ENCODE measurements at regions not wholly inside any gene's neighbourhood (a gene's known extent, or its start where the extent isn't known, plus 50 kb on each side); places are given as distances from the start of the nearest gene placed in this dataset.
"Not testable (repeated sequence)": the region's sequence is repeated elsewhere in the genome, so short reads cannot be mapped to it uniquely, and the experiment has no call there.

DNA sequence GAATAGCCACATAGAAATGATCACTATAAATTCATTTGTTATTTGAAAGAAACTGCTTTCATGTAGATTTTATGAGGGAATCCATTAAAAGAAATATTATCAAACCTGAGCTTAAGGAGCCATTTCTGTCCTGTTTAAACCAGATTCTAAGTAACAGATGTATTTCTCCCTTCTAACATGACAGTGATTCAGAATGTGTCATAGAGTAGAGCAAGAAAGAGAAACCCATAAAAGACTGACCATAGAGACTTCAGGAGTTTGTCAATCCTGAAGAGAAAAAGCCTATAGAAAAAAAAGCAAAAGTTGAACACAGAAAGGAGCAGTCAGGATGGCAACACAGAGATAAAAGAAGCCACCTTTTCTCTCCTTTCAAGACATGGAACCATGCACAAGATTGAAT is 390.6 kb downstream of the PRIM2 start:
- not testable (repeated sequence) for FAIRE-seq

DNA sequence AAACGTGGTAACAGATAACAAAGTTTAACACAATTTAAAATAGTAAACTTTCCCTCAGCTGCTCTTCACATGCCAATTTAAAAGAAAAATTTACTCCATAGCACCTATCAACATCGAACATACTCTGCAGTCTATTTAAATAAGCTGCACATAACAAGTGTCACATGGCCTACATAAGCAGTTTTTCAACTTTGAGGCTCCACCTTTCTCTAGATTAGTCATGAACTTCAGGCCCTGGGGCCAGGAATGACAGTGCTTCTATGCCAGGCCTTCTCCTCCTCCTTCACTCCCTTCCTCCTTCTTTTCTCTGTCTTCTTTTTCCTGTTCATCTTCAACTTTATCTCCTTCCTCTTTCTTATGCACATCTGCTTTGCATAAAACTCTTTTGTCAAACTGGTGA is 405.1 kb downstream of the PRIM2 start:
- not testable (repeated sequence) for FAIRE-seq

DNA sequence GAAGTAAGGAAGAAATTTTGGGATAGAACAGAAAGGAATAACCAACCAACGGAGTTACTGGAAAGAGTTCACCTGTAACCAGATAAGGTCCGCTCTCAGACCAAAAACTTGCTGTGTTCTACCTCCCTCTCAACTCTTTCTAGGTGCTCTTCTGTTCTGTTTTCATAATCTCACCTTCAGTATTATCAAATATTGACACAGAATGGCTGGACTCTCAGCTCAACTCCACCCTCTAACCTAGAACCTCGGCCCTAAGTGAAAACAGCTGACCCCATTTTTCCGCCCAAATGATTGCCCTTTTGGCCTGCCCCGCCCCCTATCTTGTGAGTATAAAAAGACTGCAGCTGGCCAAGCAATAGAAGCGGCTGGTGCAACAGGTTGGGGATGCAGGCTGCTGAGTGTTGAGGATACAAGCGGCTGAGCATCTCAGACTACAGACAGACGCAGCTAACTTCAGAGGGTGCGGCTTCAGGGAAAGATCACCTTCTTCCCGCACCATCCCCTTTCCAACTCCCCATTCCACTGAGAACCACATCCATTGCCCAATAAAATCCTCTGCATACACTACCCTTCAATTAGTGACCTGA is 406.5 kb downstream of the PRIM2 start:
- FAIRE-seq, result not testable (repeated sequence)

DNA sequence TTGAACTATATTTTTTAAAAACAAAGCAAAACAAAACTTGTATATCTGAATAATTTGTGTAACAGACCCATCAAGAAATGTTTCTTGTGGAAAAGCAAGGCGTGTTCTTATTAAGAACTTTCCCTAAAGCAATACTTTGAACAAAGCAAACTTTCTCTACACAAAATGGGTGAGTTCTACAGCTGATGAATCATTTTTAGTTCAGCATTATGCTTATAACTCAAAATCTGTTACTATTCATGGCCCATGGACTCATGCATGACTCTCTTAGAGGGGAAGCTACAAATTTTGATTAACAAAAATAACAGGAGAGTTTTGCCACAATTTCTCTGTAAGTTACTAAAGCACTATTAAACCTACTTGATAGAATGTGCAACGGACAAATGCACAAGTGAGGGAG is 412.0 kb downstream of the PRIM2 start:
- not testable (repeated sequence) for FAIRE-seq

DNA sequence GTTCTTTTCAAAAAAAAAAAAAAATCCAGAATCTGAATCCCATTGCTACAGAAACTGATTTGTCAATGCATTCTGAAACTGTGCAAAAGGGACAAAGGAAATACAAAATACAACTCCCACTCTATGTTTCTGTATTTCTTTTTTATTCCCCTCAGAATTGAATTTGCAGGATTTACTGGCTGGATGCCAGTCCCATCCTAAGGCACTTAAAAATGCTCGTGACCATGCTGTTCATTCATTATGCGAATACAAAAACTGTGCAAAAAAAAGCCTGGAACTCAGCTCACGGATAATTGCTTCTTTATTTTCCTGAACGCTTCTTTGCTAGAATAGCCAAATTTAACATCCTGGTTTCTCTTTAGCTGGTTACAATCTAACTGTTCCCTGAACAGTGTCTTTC is 413.3 kb downstream of the PRIM2 start:
- FAIRE-seq, result not testable (repeated sequence)

DNA sequence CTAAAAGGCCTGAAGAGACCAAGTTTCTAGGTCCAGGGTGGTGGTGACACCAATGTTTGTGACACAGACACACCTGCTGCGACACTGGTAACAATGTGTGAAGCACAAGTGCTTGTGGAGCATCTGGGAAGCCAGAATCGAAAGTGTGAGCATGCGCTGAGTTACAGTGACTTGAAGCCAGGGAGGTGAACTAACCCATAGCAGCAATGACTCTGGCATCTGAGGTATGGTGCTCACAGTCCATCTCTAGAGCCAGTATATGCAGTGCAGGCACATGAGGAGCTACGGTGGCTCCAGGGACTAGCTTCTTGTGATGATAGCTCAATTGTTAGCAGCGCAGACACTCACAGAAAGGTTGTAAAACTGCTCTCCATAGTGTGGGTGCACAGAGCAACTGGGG is 430.3 kb downstream of the PRIM2 start:
- FAIRE-seq, result not testable (repeated sequence)

DNA sequence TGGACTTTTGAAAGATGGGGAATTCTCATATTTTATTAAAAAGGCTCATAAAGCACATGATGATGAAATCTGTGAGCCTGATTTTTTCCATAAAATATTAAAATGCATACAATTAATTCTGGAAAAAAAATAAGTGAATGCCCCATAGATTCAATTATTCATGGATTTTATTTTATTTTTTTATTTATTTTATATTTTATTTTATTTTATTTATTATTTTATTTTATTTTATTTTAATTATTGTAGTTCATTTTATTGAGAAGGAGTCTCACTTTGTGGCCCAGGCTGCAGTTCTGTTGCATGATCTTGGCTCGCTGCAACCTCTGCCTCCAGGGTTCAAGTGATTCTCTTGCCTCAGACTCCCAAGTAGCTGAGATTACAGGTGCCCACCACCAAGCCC is 442.4 kb downstream of the PRIM2 start:
- FAIRE-seq, result not testable (repeated sequence)

DNA sequence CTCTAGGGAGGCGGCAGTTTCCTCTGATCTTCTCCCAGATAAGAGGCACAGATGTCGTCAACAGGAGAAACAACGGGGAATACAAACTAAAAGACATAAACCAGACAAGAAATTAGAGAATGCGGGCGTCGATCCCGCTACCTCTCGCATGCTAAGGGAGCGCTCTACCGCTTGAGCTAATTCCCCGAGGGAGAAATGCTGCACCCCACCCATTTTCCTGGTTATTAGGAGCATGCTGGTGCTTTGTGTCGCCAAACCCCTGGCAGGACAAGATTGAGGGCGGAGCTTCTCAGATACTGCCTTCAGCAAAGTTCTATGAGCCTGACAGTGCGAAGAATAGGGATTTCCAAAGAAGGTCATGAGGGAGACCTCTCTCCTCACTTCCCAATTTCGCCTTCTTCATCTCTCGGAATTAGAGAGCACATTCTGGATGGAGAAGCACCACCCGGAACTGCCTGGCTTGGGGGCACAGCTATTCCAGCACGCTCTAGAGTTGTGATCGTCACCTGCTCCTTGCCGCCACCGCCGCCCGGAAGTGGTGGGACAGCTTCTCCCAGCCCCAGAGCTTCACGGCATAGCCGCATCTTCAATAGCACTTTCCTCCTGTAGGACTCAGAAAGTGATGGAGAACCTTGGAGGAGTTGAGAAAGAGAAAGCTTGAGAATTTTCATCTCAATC is 475.4 kb downstream of the PRIM2 start:
- not testable (repeated sequence) for FAIRE-seq

DNA sequence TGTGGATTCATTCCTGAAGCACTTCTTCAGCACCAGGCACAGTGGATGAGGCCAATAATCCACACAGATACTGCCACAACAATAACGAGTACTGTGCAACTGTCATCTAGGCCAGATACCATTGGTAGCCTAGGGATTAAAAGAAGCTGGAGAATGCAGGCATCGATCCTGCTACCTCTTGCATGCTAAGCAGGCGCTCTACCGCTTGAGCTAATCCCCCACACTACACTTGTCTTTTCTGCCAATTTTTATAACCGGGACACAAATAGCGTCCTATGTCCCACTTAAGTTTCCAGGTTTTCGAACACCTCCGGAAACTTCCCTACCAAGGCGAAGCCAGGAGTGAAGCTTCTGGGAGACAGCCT is 475.9 kb downstream of the PRIM2 start:
- not testable (repeated sequence) for FAIRE-seq

DNA sequence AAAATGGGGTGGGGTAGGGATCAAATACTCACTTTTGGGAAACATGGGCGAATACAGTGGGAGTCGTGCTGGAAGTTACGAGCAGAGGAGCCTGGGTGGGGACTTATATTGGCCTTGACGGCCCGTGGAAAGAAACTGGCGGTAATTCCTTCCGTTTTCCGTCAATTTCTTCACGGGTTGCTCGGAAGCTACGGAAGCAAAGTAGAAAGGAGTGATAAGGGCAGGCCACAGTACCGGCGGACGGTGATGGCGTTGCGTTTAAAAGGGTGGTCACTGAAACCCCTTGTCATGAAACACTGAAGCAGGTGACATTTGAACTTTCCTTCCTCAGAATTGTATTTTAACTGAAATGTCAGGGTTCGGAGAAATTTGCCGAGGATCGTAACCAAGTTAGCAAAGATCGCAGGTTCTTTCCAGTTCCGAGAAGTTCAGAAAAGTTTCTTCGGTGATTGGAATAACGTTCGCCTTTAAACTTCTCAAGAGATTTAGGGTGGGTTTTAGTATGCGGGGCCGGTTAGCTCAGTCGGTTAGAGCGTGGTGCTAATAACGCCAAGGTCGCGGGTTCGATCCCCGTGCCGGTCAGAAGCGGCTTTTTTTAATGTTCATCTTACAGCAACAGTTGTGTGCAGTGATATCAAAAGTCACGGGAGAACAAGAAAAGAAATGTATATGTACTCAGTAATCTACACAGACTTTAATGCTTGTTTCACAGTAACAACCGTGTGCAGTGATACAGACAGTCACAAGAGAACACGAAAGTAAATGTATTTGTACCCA is 482.5 kb downstream of the PRIM2 start:
- FAIRE-seq, result not testable (repeated sequence)

DNA sequence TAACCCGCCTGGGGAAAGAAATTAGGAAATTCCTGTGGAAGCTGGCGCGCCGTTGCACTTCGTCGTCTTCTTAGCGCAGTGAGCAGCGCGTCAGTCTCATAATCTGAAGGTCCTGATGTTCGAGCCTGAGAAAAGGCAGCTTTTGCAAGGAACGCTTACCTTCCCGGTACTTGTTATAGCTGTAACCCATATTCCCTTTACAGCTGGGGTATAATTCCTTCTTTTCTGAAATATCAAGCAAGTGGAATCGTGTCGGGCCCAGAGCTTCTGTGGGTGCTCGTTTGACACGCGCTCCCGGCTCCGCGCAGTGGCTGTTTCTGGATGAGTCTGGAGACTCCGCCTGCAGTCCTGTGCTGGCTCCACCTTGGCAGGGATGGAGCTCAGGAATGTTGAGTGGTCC is 491.2 kb downstream of the PRIM2 start:
- FAIRE-seq, result not testable (repeated sequence)

DNA sequence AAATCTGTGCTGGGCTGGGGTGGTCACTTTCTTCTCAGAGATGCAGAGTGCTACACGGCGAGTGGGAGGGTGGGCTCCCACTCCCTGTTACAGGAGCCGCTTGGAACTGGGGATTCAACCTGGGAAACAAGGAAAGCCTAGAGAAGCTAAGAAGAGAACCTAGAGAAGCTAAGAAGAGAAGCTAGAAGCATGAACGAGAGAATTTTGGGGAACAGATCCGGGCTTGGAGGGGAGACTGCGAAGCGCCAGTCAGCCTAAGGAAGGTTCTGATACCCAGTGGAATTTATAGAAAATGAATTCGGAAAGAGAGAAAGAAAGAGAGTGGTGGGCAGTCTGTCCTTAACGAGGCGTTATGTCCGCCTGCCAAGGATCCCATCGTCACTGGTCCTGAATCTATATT is 492.0 kb downstream of the PRIM2 start:
- FAIRE-seq, result not testable (repeated sequence)

DNA sequence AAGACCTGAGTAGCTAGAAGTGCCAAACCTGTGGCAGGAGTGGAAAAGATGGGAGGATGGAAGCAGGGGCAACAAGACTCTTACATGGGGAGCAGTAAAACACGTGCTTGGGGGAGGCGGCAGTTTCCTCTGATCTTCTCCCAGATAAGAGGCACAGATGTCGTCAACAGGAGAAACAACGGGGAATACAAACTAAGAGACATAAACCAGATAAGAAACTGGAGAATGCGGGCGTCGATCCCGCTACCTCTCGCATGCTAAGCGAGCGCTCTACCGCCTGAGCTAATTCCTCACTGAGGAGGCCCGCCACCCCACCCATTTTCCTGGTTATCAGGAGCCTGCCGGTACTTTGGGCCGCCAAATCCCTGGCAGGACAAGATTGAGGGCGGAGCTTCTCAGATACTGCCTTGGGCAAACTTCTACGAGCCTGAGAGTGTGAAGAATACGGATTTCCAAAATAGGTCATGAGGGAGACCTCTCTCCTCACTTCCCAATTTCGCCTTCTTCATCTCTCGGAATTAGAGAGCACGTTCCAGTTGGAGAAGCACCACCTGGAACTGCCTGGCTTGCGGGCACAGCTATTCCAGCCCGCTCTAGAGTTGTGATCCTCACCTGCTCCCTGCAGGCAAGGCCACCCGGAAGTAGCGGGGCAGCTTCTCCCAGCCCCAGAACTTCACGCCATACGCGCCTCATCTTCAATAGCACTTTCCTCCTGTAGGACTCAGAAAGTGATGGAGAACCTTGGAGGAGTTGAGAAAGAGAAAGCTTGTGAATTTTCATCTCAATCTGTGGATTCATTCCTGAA is 496.0 kb downstream of the PRIM2 start:
- FAIRE-seq, result not testable (repeated sequence)

DNA sequence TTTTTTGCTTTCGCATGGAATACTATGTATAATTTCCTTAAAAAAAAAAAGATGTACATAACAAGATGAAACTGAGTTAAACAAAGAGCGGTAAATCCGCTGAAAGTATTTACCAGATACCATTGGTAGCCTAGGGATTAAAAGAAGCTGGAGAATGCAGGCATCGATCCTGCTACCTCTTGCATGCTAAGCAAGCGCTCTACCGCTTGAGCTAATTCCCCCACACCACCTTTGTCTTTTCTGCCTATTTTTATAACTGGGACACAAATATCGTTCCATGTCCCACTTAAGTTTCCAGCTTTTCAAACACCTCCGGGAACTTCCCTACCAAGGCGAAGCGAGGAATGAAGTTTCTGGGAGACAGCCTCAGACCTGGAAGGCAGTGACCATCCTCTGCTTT is 498.4 kb downstream of the PRIM2 start:
- not testable (repeated sequence) for FAIRE-seq

DNA sequence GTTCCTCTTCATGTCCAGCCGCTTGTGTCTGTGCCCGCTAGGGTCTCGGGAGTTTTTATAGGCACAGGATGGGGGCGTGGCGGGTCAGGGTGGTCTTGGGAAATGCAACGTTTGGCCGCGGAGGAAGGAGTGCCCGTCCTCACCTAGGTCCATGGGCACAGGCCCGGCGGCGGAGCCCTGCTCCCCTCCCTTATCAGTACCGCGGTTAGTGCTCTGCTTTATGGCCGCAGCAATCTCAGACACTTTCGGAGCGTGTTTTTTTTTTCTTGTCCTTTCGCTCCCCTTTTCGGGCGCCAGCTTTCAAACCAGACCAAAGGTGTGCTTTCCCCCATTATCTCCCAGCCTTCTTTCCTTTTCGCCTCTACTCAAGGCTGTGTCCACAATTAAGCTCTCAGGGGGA is 503.9 kb downstream of the PRIM2 start:
- not testable (repeated sequence) for FAIRE-seq

DNA sequence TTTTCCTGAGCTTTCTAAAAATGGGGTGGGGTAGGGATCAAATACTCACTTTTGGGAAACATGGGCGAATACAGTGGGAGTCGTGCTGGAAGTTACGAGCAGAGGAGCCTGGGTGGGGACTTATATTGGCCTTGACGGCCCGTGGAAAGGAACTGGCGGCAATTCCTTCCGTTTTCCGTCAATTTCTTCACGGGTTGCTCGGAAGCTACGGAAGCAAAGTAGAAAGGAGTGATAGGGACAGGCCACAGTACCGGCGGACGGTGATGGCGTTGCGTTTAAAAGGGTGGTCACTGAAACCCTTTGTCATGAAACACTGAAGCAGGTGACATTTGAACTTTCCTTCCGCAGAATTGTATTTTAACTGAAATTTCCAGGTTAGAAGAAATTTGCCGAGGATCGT is 505.0 kb downstream of the PRIM2 start:
- not testable (repeated sequence) for FAIRE-seq

DNA sequence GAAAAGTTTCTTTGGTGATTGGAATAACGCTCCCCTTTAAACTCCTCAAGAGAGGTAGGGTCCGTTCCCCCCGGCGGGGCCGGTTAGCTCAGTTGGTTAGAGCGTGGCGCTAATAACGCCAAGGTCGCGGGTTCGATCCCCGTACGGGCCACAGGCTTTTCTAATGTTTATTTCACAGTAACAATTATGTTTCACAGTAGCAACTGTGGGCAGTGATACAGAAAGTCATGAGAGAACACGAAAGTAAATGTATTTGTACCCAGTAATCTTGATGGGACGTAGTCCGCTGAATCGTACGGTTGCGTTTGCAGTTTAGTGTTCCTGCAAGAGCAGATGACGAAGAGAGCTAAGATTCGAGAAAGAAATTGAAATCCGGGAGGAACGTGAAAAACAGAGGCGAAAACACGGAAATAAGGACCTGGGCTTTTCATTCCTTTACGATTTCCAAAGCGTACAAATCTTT is 505.5 kb downstream of the PRIM2 start:
- no peak for FAIRE-seq

DNA sequence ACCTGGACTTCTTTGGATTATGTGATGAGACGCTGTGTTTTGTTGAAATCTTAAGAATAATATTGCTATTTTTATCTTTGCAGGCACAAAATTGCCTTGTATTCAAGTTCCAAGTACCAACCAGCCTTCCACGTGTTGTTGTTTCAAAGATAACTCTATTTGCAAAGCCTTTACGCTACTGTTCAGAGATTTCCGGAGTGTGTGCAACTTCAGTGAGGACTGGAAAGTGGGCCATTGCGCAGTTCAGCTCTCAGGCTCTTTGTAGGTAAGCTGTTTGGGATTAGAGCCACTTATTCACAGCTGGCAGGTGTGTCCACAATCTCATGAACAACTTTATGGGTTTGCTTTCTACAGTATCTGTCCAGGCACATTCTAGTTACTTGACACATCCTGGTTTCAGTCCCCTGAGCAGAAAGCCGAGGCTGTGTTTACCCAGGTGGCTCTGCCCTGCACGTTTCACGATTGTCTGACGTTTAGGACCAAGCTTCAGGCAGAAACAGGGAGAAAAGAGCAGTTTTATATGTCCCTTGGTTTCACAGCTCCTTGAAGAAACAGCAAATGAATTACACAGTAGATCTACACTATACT is 520.3 kb downstream of the PRIM2 start:
- not testable (repeated sequence) for FAIRE-seq

DNA sequence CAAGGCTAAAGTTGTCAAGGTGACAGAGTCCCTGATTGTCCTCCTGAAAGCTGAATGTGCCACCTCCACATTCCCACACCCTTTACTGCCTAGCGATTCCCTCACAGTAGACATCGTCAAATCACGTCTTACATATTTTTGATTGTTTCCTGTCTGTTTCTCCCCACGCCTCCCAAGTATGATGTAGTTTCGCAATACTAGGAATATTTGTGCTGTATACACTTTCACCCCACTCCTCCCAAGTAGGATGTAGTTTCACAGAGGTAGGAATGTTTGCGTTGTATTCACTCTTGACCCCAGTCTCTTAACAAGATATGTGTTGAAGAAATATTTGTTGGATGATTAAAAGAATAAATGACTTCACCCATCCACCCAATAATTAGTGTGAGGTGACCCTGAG is 524.1 kb downstream of the PRIM2 start:
- not testable (repeated sequence) for FAIRE-seq

DNA sequence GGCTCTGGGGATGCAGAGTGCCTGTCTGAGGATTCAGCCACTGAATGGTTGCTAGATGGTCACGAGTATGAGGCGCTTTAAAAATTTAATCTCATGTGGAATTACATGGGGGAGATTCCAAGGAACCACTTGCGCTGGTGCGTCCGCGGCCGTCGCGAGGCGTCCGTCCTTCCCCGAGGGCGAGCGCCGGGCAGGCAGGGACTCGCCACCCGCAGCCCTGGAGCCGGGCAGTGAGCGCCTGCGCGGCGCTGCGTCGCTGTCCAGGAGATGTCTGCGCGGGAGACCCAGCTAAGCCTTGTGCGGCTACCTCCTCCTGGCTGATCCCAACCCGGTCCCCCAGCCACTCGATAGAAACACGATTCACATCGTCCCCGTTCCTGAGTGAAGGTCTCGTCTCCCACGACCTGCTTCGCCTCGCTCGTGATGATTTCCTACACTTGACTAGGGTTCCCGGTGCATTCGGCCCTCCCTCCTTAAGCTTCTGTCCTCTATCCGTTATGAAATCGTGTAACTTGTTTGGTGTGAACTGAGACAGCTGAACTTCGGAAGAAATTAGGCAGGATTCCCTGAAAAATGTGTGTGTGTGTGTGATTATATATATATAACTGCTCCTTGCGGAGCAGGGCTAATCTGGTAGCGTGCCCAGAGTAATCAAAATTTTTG is 536.4 kb downstream of the PRIM2 start:
- not testable (repeated sequence) for FAIRE-seq

DNA sequence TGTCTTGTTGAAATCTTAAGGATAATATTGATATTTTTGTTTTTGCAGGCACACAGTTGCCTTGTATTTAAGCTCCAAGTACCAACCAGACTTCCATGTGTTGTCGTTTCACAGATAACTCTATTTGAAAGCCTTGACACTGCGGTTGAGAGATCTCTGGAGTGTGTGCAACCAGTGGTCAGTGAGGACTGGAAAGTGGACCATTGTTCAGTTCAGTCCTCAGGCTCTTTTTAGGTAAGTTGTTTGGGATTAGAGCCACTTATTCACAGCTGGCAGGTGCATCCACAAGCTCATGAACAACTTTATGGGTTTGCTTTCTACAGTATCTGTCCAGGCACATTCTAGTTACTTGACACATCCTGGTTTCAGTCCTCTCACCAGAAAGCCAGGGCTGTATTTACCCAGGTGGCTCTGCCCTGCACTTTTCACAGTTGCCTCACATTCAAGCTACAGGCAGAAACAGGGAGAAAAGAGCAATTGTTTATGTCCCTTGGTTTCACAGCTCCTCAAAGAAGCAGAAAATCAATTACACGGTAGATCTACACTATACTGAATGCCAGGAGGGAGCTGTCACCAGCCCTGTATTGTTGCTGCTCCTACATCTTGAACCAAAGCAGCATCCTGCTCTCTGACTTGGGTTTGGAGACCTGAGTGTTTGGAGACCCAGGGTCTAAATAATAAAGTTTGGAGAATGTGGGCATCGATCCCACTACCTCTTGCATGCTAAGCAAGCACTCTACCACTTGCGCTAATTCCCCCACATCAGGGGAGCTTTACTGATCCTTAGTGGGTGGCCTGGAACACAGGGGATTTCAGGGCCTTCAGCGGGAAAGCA is 543.3 kb downstream of the PRIM2 start:
- FAIRE-seq, result not testable (repeated sequence)
